Body of pancreas (tissue), 4 donors: ENCODE measurements at regions not wholly inside any gene's neighbourhood (a gene's known extent, or its start where the extent isn't known, plus 50 kb on each side); places are given as distances from the start of the nearest gene placed in this dataset.

Source experiments
- ATAC-seq: fragments of 150-250 bp; one replicate; pipeline ENCODE4 v1.9.1; 2016
- DNase-seq, 4 donors: peaks; one replicate each; pipeline ENCODE4 v3.0.0-alpha.2; 2019
- H3K27ac ChIP-seq, 4 donors: fragments of 200-600 bp; sonication (generic); 1 replicate in 3 of 4; 2 replicates in 1 of 4; pipeline versions ENCODE4 v1.5.1 to v1.6.1; 2016 to 2019; ENCODE audit warnings: mild to moderate bottlenecking in 1 of 4, mixed read lengths in 1 of 4, moderate library complexity in 1 of 4
- H3K27me3 ChIP-seq, 2 donors: fragments of 200-600 bp; sonication (generic); one replicate each; pipeline ENCODE4 v1.6.0; 2016; ENCODE audit warnings: mild to moderate bottlenecking in 1 of 2
- H3K36me3 ChIP-seq, 2 donors: fragments of 200-600 bp; sonication (generic); replicated peaks in 1 of 2; 2 replicates each; pipeline ENCODE4 v1.5.1; 2016; ENCODE audit warnings: low read depth in 2 of 2; ENCODE audit not compliant: insufficient read depth in 1 of 2
- H3K4me1 ChIP-seq: fragments of 200-600 bp; sonication (generic); one replicate; pipeline ENCODE4 v1.6.0; 2016
- H3K4me3 ChIP-seq, 2 donors: fragments of 200-600 bp; sonication (generic); 1 replicate in 1 of 2; 2 replicates in 1 of 2; pipeline ENCODE4 v1.5.1; 2016 to 2019
- H3K9me3 ChIP-seq, 3 donors: fragments of 200-600 bp; sonication (generic); 1 replicate in 2 of 3; 2 replicates in 1 of 3; pipeline ENCODE4 v1.5.1; 2016
- CTCF ChIP-seq, 7 experiments: fragments of 450-650 bp in 4 of 7; fragments of 200-600 bp in 3 of 7; sonication (generic) in 3 of 7; IDR thresholded peaks; one replicate each; pipeline ENCODE4 v1.5.1; 2016 to 2019; ENCODE audit warnings: antibody characterized with exemption in 7 of 7
- POLR2A ChIP-seq, 3 donors: fragments of 450-650 bp; IDR thresholded peaks; one replicate each; pipeline ENCODE4 v1.6.1; 2016; ENCODE audit warnings: antibody characterized with exemption in 3 of 3, mild to moderate bottlenecking in 2 of 3
- WGBS, 2 donors: methylation state at CpG; one replicate each; pipeline ENCODE4 v1.1.5; 2017; 5-methylcytosine and 5-hydroxymethylcytosine counted together
- intact Hi-C: fragments of 100-400 bp; cut with DNase I; formaldehyde crosslinking; loops from one replicate; pipeline ENCODE4 v1.15.1; 2023

- H3K4me1 ChIP-seq: no peaks in the 10 kb centered on the region
- no peak for TF ChIP-seq CTCF (IDR thresholded peaks at IDR 0.05)
- TF ChIP-seq POLR2A (IDR thresholded peaks at IDR 0.05): no peak
- intact Hi-C loops: no loop called here
- WGBS, 2 donors: 70 to 76% methylated on average over 4 to 5 of the region's 5 CpGs
- no peak overlapping the region for H3K4me3 ChIP-seq
- no peaks in the 10 kb centered on the region for H3K9me3 ChIP-seq
- H3K27ac ChIP-seq: no peak overlapping the region
- no peaks in the 10 kb centered on the region for H3K36me3 ChIP-seq
- ATAC-seq (no peak), DNase-seq (no peak)
- no peaks in the 10 kb centered on the region for H3K27me3 ChIP-seq
Measured at GRCh38 chrX:40323977-40324376, 226.2 kb upstream of the BCOR start.

- no peak for DNase-seq
- TF ChIP-seq POLR2A (IDR thresholded peaks at IDR 0.05) (no peak), CTCF (IDR thresholded peaks at IDR 0.05) (no peak)
- no peaks in the 10 kb centered on the region for H3K36me3 ChIP-seq
- no peak overlapping the region for H3K4me3 ChIP-seq
- no peaks in the 10 kb centered on the region for H3K9me3 ChIP-seq
- intact Hi-C loops: no loop called here
- H3K27ac ChIP-seq: no peak overlapping the region
- no peak for ATAC-seq
- no peaks in the 10 kb centered on the region for H3K4me1 ChIP-seq
- no peaks in the 10 kb centered on the region for H3K27me3 ChIP-seq
Measured at GRCh38 chrX:40320819-40321218, 223.1 kb upstream of the BCOR start.

GRCh38 chrX:40318801-40319200 is 221.0 kb upstream of the BCOR start:
- no peak for TF ChIP-seq CTCF (IDR thresholded peaks at IDR 0.05)
- no peak for TF ChIP-seq POLR2A (IDR thresholded peaks at IDR 0.05)
- ATAC-seq (no peak), DNase-seq (no peak)
- 49 to 67% methylated on average over 4 of the region's 4 CpGs for WGBS, 2 donors
- H3K9me3 ChIP-seq: no peaks in the 10 kb centered on the region
- intact Hi-C loops: no loop called here
- no peak overlapping the region for H3K27ac ChIP-seq
- H3K4me3 ChIP-seq: no peak overlapping the region
- H3K27me3 ChIP-seq: no peaks in the 10 kb centered on the region
- no peaks in the 10 kb centered on the region for H3K4me1 ChIP-seq
- H3K36me3 ChIP-seq: no peaks in the 10 kb centered on the region

- H3K27ac ChIP-seq: no peak overlapping the region
- no peak for DNase-seq
- H3K27me3 ChIP-seq: no peaks in the 10 kb centered on the region
- no peak overlapping the region for H3K4me3 ChIP-seq
- no peak for TF ChIP-seq CTCF (IDR thresholded peaks at IDR 0.05)
- TF ChIP-seq POLR2A (IDR thresholded peaks at IDR 0.05): no peak
- 76 to 77% methylated on average over 6 of the region's 6 CpGs for WGBS, 2 donors
- intact Hi-C loops: no loop called here
- no peaks in the 10 kb centered on the region for H3K36me3 ChIP-seq
- no peaks in the 10 kb centered on the region for H3K9me3 ChIP-seq
- H3K4me1 ChIP-seq: no peaks in the 10 kb centered on the region
- no peak for ATAC-seq
Measured at GRCh38 chrX:40318076-40318475, 220.3 kb upstream of the BCOR start.

- no peaks in the 10 kb centered on the region for H3K4me1 ChIP-seq
- no peak for DNase-seq
- TF ChIP-seq POLR2A (IDR thresholded peaks at IDR 0.05) (no peak), CTCF (IDR thresholded peaks at IDR 0.05) (no peak)
- no peaks in the 10 kb centered on the region for H3K9me3 ChIP-seq
- ATAC-seq: no peak
- 88 to 100% methylated on average over 2 to 5 of the region's 5 CpGs for WGBS, 2 donors
- H3K27me3 ChIP-seq: no peaks in the 10 kb centered on the region
- intact Hi-C loops: no loop called here
- H3K4me3 ChIP-seq: no peak overlapping the region
- no peak overlapping the region for H3K27ac ChIP-seq
- H3K36me3 ChIP-seq: no peaks in the 10 kb centered on the region
Measured at GRCh38 chrX:40316502-40316901, 218.7 kb upstream of the BCOR start.
